ENCODE measurements at regions not wholly inside any gene's neighbourhood (a gene's known extent, or its start where the extent isn't known, plus 50 kb on each side); places are given as distances from the start of the nearest gene placed in this dataset.

DNA sequence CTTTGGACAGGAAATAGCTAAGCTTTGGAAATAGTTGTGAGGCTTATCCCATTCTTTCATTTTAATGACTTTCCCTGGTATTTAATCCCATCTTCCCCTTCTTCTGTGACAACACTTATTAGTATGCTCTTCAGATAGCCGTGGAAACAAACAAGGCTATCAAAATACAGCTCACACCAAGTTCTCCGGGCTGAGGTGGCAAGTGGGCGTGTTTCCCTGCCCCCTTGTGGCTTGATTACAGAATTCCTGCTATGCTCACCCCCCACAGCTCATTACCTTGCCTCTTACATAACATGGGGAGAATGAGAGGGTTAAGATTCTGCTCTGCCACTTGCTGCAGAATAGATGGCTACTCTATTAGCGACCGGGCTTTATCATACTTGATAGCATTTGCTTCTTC lies 437.1 kb upstream of the TLE4 start:
- TF ChIP-seq POLR2A (IDR thresholded peaks at IDR 0.05), result no peak
- TF ChIP-seq, protein P1, sequence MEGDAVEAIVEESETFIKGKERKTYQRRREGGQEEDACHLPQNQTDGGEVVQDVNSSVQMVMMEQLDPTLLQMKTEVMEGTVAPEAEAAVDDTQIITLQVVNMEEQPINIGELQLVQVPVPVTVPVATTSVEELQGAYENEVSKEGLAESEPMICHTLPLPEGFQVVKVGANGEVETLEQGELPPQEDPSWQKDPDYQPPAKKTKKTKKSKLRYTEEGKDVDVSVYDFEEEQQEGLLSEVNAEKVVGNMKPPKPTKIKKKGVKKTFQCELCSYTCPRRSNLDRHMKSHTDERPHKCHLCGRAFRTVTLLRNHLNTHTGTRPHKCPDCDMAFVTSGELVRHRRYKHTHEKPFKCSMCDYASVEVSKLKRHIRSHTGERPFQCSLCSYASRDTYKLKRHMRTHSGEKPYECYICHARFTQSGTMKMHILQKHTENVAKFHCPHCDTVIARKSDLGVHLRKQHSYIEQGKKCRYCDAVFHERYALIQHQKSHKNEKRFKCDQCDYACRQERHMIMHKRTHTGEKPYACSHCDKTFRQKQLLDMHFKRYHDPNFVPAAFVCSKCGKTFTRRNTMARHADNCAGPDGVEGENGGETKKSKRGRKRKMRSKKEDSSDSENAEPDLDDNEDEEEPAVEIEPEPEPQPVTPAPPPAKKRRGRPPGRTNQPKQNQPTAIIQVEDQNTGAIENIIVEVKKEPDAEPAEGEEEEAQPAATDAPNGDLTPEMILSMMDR (IDR thresholded peaks at IDR 0.05), result no peak
